ENCODE measurements at regions not wholly inside any gene's neighbourhood (a gene's known extent, or its start where the extent isn't known, plus 50 kb on each side); places are given as distances from the start of the nearest gene placed in this dataset.

GRCh38 chr17:52762794-52763167, 604.3 kb upstream of the CA10 start (continued):
- TF ChIP-seq MLX (CRISPR knock-in tag; IDR thresholded peaks at IDR 0.05) (no peak), SALL1 (CRISPR knock-in tag; IDR thresholded peaks at IDR 0.05) (no peak), NFKB2 (CRISPR knock-in tag; IDR thresholded peaks at IDR 0.05; ENCODE audit: borderline replicate concordance) (no peak), ETV5 (CRISPR knock-in tag; IDR thresholded peaks at IDR 0.05; ENCODE audit: borderline replicate concordance) (no peak), ZNF619 (CRISPR knock-in tag; IDR thresholded peaks at IDR 0.05) (no peak), PCBP2 (optimal IDR thresholded peaks at IDR 0.05; ENCODE audit: low read depth, low read length, poor library complexity, severe bottlenecking) (no peak), ZNF513 (CRISPR knock-in tag; conservative IDR thresholded peaks at IDR 0.05) (no peak), SIX1 (CRISPR knock-in tag; IDR thresholded peaks at IDR 0.05; ENCODE audit: borderline replicate concordance) (no peak), IKZF4 (CRISPR knock-in tag; IDR thresholded peaks at IDR 0.05; ENCODE audit: borderline replicate concordance, low read depth, not compliant biosample characterization) (no peak), CENPT (CRISPR knock-in tag; IDR thresholded peaks at IDR 0.05; ENCODE audit: low read depth) (no peak), HMGA1 (CRISPR knock-in tag; conservative IDR thresholded peaks at IDR 0.05) (no peak)
- TF ChIP-seq, protein P1, sequence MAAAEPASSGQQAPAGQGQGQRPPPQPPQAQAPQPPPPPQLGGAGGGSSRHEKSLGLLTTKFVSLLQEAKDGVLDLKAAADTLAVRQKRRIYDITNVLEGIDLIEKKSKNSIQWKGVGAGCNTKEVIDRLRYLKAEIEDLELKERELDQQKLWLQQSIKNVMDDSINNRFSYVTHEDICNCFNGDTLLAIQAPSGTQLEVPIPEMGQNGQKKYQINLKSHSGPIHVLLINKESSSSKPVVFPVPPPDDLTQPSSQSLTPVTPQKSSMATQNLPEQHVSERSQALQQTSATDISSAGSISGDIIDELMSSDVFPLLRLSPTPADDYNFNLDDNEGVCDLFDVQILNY (CRISPR knock-in tag; conservative IDR thresholded peaks at IDR 0.05) = no peak

Measured in HepG2 (cell line).